ENCODE measurements at regions not wholly inside any gene's neighbourhood (a gene's known extent, or its start where the extent isn't known, plus 50 kb on each side); places are given as distances from the start of the nearest gene placed in this dataset.

GRCh38 chr18:65527879-65528633, 222.8 kb upstream of the CDH7 start:
- no peak for DNase-seq (ENCODE audit: low read depth in 1 of 2, low spot score in 1 of 2)
- Histone ChIP-seq H3K27ac (replicated peaks) (no peak overlapping the region), H3K4me3 (replicated peaks; ENCODE audit: insufficient read depth, low read length) (no peak overlapping the region), H3K27me3 (ENCODE audit: insufficient read depth, poor library complexity, severe bottlenecking) (no peaks in the 10 kb centered on the region)
- no peak for TF ChIP-seq POLR2AphosphoS5 (IDR thresholded peaks at IDR 0.05; ENCODE audit: low read depth)
- no peak for TF ChIP-seq REST (IDR thresholded peaks at IDR 0.05; ENCODE audit: insufficient replicate concordance, low read depth)
- no peak for TF ChIP-seq GABPA (IDR thresholded peaks at IDR 0.05; ENCODE audit: low read depth)
- no peak for TF ChIP-seq CTCF (IDR thresholded peaks at IDR 0.05; ENCODE audit: insufficient read depth, low read length)
- no peak for TF ChIP-seq SPI1 (IDR thresholded peaks at IDR 0.05; ENCODE audit: borderline replicate concordance, low read depth)

GRCh38 chr18:65526099-65526498, 224.7 kb upstream of the CDH7 start:
- no peak overlapping the region for H3K27ac ChIP-seq (replicated peaks)
- no peak for TF ChIP-seq REST (IDR thresholded peaks at IDR 0.05; ENCODE audit: insufficient replicate concordance, low read depth)
- no peak for TF ChIP-seq CTCF (IDR thresholded peaks at IDR 0.05; ENCODE audit: insufficient read depth, low read length)
- H3K27me3 ChIP-seq (ENCODE audit: insufficient read depth, poor library complexity, severe bottlenecking) = no peaks in the 10 kb centered on the region
- DNase-seq (ENCODE audit: low read depth in 1 of 2, low spot score in 1 of 2) = no peak
- no peak overlapping the region for H3K4me3 ChIP-seq (replicated peaks; ENCODE audit: insufficient read depth, low read length)

GRCh38 chr18:65523461-65523860, 227.4 kb upstream of the CDH7 start:
- no peak for TF ChIP-seq POLR2AphosphoS5 (IDR thresholded peaks at IDR 0.05; ENCODE audit: low read depth)
- no peak for TF ChIP-seq SPI1 (IDR thresholded peaks at IDR 0.05; ENCODE audit: borderline replicate concordance, low read depth)
- TF ChIP-seq REST (IDR thresholded peaks at IDR 0.05; ENCODE audit: insufficient replicate concordance, low read depth) = no peak
- no peak for TF ChIP-seq GABPA (IDR thresholded peaks at IDR 0.05; ENCODE audit: low read depth)
- no peak for TF ChIP-seq CTCF (IDR thresholded peaks at IDR 0.05; ENCODE audit: insufficient read depth, low read length)
- no peak for DNase-seq (ENCODE audit: low read depth in 1 of 2, low spot score in 1 of 2)
- Histone ChIP-seq H3K4me3 (replicated peaks; ENCODE audit: insufficient read depth, low read length) (no peak overlapping the region), H3K27ac (replicated peaks) (no peak overlapping the region), H3K27me3 (ENCODE audit: insufficient read depth, poor library complexity, severe bottlenecking) (no peaks in the 10 kb centered on the region)
